ENCODE measurements at regions not wholly inside any gene's neighbourhood (a gene's known extent, or its start where the extent isn't known, plus 50 kb on each side); places are given as distances from the start of the nearest gene placed in this dataset.

GRCh38 chr17:5783851-5784250 lies 199.5 kb upstream of the NLRP1 start:
- TF ChIP-seq SP1 (IDR thresholded peaks at IDR 0.05) (no peak), CTCF (IDR thresholded peaks at IDR 0.05; ENCODE audit: low read depth, low read length, missing input control) (no peak), RAD21 (IDR thresholded peaks at IDR 0.05) (no peak), TAF1 (conservative IDR thresholded peaks at IDR 0.05) (no peak), RXRA (IDR thresholded peaks at IDR 0.05) (no peak), YY1 (IDR thresholded peaks at IDR 0.05) (no peak), MAX (IDR thresholded peaks at IDR 0.05) (no peak), REST (IDR thresholded peaks at IDR 0.05) (no peak), EGR1 (IDR thresholded peaks at IDR 0.05; ENCODE audit: low read depth in 2 of 2) (no peak), ZBTB33 (IDR thresholded peaks at IDR 0.05) (no peak)
